ENCODE measurements at regions not wholly inside any gene's neighbourhood (a gene's known extent, or its start where the extent isn't known, plus 50 kb on each side); places are given as distances from the start of the nearest gene placed in this dataset.
A peak's percentile ranks its signal among the peaks of the same experiment; 100 is the strongest.
"Not testable (repeated sequence)": the region's sequence is repeated elsewhere in the genome, so short reads cannot be mapped to it uniquely, and the experiment has no call there.

DNA sequence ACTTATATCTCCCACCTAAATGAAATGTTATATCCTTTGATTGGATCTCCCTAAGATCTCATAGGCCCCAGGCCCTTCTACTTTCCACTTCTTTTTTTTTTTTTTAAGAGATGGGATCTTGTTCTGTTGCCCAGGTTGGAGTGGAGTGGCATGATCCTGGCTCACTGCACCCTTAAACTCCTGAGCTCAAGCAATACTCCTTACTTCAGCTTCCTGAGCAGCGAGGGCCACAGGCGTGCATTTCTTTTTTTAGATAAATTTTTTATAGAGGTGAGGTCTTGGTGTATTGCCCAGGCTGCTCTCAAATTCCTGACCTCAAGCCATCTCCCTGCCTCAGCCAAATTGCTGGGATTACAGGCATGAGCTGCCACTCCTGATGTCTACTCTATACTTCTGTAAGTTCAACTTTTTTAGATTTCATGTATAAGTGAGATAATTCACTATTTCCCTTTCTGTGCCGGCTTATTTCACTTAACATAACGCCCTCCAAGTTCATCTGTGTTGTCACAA, 987.5 kb upstream of the NCAM2 start:
- no peak for DNase-seq
- Histone ChIP-seq H3K36me3 (replicated peaks; ENCODE audit: control insufficient read depth, insufficient read depth, low read length) (no peaks in the 10 kb centered on the region), H3K4me3 (ENCODE audit: insufficient read depth, low read depth, low read length) (no peak overlapping the region), H3K27me3 (ENCODE audit: control insufficient read depth, insufficient read depth, low read length) (no peaks in the 10 kb centered on the region)

DNA sequence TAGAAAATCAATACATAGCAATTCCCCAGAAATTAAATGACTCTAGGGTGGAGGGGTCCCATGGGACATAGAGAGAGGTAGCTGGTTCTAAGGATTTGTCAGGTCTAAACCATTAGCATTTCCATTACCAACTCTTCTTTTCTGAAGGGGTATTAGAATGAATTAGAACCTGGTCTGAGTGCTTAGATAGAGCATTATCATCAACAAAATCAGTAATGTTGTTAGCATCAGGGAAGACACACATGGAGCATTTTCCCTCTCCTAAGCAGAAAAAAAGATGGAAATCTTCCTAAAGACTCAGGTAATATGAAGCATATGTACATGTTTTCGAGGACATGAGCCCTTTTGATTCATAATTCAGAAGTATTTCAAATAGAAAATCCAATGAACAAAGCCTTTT, 984.4 kb upstream of the NCAM2 start:
- DNase-seq: no peak
- H3K27me3 ChIP-seq (ENCODE audit: control insufficient read depth, insufficient read depth, low read length): no peaks in the 10 kb centered on the region
- H3K36me3 ChIP-seq (replicated peaks; ENCODE audit: control insufficient read depth, insufficient read depth, low read length): no peaks in the 10 kb centered on the region
- no peak overlapping the region for H3K4me3 ChIP-seq (ENCODE audit: insufficient read depth, low read depth, low read length)

DNA sequence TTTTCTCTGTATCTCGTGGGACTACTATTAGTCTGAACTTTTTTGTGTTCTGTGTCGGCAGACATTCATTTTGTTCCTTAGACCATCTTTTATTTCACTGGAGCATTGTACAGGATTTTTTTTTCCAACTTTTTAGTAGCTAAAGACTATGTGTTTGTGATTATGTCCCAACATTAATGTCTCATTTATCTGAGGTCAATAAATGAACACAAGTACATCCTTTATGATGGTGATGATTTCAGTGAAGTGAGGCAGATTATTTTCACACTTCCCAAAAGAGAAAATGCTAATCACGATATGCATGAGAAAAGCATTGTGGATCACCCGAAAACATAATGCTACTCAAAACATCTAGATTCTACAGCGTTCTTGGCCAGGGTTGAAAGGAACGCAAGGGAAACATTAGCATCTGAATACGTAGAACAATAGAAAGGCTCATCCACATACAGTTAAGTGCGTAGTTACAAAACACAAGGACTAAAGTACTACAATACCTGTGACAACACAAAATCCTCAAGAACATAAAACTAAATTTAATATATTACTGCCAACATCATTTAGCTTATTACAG, 981.7 kb upstream of the NCAM2 start:
- H3K4me3 ChIP-seq (ENCODE audit: insufficient read depth, low read depth, low read length): no peak overlapping the region
- no peaks in the 10 kb centered on the region for H3K27me3 ChIP-seq (ENCODE audit: control insufficient read depth, insufficient read depth, low read length)
- peak; percentile 41 for DNase-seq

DNA sequence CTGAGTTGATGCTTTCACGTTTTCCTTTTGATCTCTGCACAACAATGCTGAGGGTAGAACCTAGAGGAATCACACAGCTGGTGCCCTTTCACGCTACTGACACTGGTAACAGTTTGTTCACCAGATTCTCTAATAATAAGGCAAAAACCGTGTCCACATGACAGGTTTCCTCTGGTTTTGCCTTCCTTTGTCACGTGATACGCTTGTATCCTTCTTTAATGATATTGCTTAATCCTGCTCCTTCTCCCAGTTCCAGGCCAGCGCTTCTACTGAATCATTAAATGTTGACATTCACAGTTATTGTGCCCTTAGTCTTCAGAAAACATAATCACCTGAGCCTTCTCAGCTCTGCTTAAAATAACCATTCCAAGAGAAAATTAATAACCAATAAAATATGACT, 978.2 kb upstream of the NCAM2 start:
- Histone ChIP-seq H3K27me3 (ENCODE audit: control insufficient read depth, insufficient read depth, low read length) (no peaks in the 10 kb centered on the region), H3K4me3 (ENCODE audit: insufficient read depth, low read depth, low read length) (no peak overlapping the region), H3K36me3 (replicated peaks; ENCODE audit: control insufficient read depth, insufficient read depth, low read length) (no peaks in the 10 kb centered on the region)
- no peak for DNase-seq

More for the DNA sequence above, 981.7 kb upstream of the NCAM2 start:
- no peaks in the 10 kb centered on the region for H3K36me3 ChIP-seq (replicated peaks; ENCODE audit: control insufficient read depth, insufficient read depth, low read length)

DNA sequence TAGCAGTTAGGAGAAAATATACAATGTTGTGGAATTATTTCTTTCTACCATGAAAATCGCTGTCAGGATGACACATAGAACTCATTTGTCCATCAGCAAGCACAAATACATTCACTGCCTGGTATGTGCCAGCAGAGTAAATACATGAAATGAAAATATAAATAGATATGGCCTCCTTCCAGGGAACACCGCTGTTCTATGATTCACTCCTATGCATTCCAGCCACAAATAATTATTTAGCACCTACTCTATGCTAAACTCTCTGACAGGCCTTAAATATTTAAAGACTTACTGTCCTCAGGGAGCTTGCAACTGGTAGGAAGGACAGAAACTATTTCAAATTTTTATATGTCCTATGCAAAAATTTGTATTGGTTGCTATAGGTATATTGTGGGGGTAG, 975.0 kb upstream of the NCAM2 start:
- no peak overlapping the region for H3K4me3 ChIP-seq (ENCODE audit: insufficient read depth, low read depth, low read length)
- DNase-seq: no peak
- no peaks in the 10 kb centered on the region for H3K36me3 ChIP-seq (replicated peaks; ENCODE audit: control insufficient read depth, insufficient read depth, low read length)
- H3K27me3 ChIP-seq (ENCODE audit: control insufficient read depth, insufficient read depth, low read length): no peaks in the 10 kb centered on the region

DNA sequence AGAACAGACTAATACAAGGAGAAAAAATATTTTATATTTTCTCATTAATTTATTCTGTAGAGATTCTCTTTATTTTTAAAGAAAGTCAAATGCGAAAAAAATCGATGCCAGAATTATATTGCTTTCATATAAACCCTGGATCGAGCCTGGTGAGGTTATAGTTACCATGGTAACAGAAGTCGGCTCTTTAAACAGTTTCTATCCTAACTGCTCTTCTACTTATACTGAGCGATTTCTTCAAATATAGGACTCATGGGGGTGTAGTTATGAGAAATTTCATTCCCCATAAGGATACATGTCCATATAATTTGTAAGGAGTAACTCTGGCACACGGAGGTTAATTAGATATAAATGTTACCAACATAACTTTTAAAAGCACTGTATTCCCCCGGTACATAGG, 973.5 kb upstream of the NCAM2 start:
- no peaks in the 10 kb centered on the region for H3K36me3 ChIP-seq (replicated peaks; ENCODE audit: control insufficient read depth, insufficient read depth, low read length)
- DNase-seq: no peak
- H3K27me3 ChIP-seq (ENCODE audit: control insufficient read depth, insufficient read depth, low read length): no peaks in the 10 kb centered on the region
- no peak overlapping the region for H3K4me3 ChIP-seq (ENCODE audit: insufficient read depth, low read depth, low read length)

DNA sequence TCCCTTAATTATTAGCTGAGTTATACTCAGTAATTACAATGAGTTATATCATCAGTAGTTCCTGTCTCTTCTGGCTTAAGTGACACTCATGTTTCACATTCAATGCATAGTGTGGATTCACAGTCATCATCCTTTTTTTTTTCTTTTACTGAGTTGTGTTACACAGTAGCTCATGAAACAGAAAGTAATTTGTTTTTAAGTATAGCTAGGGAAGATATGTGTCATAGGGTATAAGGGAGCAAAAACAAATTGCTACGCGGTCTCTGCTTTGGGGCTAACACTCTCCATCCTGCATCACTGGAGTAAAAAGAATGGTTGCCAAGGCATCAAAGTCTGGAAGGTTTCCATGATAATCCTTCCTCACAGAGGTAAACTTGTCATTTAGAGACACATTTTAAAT, 971.7 kb upstream of the NCAM2 start:
- no peaks in the 10 kb centered on the region for H3K36me3 ChIP-seq (replicated peaks; ENCODE audit: control insufficient read depth, insufficient read depth, low read length)
- no peaks in the 10 kb centered on the region for H3K27me3 ChIP-seq (ENCODE audit: control insufficient read depth, insufficient read depth, low read length)
- H3K4me3 ChIP-seq (ENCODE audit: insufficient read depth, low read depth, low read length): no peak overlapping the region
- no peak for DNase-seq

DNA sequence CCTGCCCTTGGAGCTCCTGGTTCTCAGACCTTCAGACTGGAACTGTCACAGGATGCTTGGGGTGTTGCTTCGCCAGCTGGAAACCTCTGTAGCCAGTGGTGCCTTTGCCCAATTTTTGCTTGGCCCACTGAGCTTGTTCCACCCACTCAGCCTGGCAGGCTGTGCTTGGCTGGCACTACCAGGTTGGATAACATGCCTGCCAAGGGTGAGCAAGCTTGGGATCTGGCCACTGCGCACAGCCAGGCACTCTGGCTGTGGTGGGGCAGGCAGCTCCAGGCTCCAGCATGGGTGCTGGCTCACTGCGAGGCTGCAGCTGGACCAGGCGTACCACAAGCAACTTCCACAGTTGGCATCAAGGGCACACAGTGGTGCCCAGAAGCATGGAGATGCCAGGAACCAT, 967.8 kb upstream of the NCAM2 start:
- no peaks in the 10 kb centered on the region for H3K27me3 ChIP-seq (ENCODE audit: control insufficient read depth, insufficient read depth, low read length)
- H3K36me3 ChIP-seq (replicated peaks; ENCODE audit: control insufficient read depth, insufficient read depth, low read length): no peaks in the 10 kb centered on the region
- DNase-seq: no peak
- H3K4me3 ChIP-seq (ENCODE audit: insufficient read depth, low read depth, low read length): no peak overlapping the region

DNA sequence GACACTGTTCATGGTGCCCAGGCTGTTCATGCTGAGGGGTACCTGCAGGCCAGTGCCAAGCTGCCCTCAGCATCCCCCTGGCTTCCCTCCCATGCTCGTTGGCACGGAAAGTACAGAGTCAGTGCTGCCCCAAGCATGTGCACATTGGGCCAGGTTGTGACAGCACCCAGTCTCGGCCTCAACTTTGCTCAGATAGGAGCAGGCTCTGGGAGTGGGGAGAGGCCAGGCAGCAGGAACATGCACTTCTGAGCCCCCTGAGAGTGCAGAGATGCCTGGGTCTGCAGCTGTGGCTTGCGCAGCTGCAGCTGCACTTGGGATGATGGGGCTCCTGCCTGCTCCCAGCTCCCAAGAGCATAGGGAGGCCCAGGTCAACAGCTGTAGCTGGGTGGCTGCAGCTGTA, 966.4 kb upstream of the NCAM2 start:
- Histone ChIP-seq H3K4me3 (ENCODE audit: insufficient read depth, low read depth, low read length) (no peak overlapping the region), H3K27me3 (ENCODE audit: control insufficient read depth, insufficient read depth, low read length) (no peaks in the 10 kb centered on the region), H3K36me3 (replicated peaks; ENCODE audit: control insufficient read depth, insufficient read depth, low read length) (no peaks in the 10 kb centered on the region)
- no peak for DNase-seq

DNA sequence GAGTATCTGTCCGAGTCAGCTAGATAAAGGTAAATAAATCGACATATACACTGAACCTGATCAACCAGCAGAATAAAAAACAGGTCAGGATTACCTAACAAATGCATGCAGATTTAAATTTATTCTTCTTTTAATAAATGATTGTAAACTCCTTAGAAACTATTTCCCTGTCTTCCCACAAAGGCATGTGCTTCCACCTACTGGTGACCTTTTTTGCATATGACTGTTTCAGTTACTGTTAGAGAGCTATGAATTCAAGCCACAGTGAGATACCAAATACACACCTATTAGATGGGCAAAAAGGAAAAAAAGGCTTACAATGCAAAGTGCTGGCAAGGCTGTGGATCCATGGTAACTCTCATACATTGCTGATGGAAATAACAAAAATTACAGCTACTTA, 957.4 kb upstream of the NCAM2 start:
- no peaks in the 10 kb centered on the region for H3K36me3 ChIP-seq (replicated peaks; ENCODE audit: control insufficient read depth, insufficient read depth, low read length)
- no peaks in the 10 kb centered on the region for H3K27me3 ChIP-seq (ENCODE audit: control insufficient read depth, insufficient read depth, low read length)
- no peak for DNase-seq
- no peak overlapping the region for H3K4me3 ChIP-seq (ENCODE audit: insufficient read depth, low read depth, low read length)

DNA sequence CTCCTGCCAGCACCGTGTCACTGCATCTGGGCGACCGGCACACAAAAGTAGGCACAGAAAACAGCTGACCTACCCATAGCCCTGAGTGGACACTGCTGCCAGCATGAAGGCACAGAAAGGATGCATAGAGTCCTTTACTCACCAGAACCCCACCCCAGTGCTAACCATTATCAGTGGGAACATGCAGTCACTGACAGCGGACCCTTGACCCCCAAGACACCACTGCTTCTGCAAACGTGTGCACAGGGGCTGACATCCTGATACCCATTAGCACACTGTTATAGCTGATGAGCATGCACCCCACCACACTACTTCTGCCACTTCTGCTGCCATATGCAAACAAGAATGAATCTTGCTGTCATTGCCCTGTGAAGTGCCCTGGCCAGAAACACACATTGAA, 953.0 kb upstream of the NCAM2 start:
- DNase-seq: no peak
- Histone ChIP-seq H3K4me3 (ENCODE audit: insufficient read depth, low read depth, low read length) (no peak overlapping the region), H3K27me3 (ENCODE audit: control insufficient read depth, insufficient read depth, low read length) (no peaks in the 10 kb centered on the region), H3K36me3 (replicated peaks; ENCODE audit: control insufficient read depth, insufficient read depth, low read length) (no peaks in the 10 kb centered on the region; the same call in 1 of the 2 replicates)

DNA sequence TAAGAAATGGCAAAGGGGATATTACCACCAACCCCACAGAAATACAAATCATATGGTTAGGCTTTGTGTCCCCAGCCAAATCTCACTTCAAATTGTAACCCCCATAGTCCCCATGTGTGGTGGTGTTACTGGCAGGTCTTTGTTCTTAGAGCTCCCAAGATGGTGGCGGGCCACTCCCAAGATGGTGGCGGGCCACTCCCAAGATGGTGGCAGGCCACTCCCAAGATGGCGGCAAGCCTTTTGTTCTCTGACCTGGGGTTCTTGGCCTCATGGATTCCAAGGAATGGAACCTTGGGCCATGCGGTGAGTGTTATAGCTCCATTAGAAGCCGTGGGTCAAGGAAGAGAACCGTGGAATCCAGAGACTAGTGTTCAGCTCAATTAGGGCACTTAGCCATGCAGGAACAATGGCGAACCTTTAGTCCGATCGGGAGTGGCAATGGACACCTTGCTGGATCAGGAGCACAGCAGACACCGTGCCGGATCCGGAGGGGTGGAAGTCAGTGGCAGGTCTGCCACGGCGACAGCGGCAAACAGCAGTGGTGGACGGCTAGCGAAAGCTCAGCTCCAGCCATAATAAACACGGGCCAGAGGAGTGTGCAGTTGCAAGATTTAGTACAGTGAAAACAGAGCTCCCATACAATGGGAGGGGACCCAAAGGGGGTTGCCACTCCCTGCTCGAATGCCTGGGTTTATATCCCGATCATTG, 949.9 kb upstream of the NCAM2 start:
- not testable (repeated sequence) for DNase-seq; H3K36me3 ChIP-seq (replicated peaks; ENCODE audit: control insufficient read depth, insufficient read depth, low read length); H3K27me3 ChIP-seq (ENCODE audit: control insufficient read depth, insufficient read depth, low read length); H3K4me3 ChIP-seq (ENCODE audit: insufficient read depth, low read depth, low read length)

DNA sequence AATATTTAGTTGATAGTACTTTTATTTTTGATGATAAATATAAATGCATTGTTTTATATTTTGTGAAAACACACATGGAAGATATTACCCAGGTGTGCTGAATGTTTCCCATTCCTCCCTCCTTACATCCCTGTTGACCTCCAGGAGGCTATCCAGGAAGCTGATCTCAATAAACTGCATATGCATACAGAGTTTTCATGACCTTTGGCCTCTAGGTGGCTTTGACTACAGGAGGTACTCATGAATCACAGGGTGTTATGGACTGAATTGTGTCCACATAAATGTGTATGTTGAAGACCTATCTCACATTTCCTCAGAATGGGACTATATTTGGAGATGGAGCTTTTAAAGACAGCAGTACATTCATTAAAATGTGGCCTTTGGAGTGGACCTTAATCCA, 914.9 kb upstream of the NCAM2 start:
- Histone ChIP-seq H3K4me3 (ENCODE audit: insufficient read depth, low read depth, low read length) (no peak overlapping the region), H3K27me3 (ENCODE audit: control insufficient read depth, insufficient read depth, low read length) (no peaks in the 10 kb centered on the region), H3K36me3 (replicated peaks; ENCODE audit: control insufficient read depth, insufficient read depth, low read length) (no peaks in the 10 kb centered on the region)
- DNase-seq: no peak

DNA sequence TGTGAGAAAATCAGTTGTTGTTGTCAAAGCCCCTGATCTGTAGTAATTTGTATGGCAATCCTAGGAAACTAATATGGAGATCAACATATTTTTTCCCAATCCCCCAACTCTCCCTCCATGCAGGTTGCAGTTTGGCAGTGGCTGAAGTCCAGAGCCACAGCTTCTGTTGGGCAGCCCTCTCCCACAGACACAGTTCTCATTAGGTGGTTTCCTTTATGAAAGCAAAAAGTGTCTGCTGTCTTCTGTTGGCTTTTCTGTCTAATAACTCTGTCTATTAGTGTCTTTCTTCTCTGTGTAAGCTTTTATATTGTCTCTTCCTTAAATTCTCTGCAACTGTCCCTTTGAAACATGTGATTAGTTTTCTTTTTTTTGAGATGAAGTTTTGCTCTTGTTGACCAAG, 914.3 kb upstream of the NCAM2 start:
- DNase-seq: no peak
- no peaks in the 10 kb centered on the region for H3K36me3 ChIP-seq (replicated peaks; ENCODE audit: control insufficient read depth, insufficient read depth, low read length)
- H3K4me3 ChIP-seq (ENCODE audit: insufficient read depth, low read depth, low read length): no peak overlapping the region
- H3K27me3 ChIP-seq (ENCODE audit: control insufficient read depth, insufficient read depth, low read length): no peaks in the 10 kb centered on the region

DNA sequence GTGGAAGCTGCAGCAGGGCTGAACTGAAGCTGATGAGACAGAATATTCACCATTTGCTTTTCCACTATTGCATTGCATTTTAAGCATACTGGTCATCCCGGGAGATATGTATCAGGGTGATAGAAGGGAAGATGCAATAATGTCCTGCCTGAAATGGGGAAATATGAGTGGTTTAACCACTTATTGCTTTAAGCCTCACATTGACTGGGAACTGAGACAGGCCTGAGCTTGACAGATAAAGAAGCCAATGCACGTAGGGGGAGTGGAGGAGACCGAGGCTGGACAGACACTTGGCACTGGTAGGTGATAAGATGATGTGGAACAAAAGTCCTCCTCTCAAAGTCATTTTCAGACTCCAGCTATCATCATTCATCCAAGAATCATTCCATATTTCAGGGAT, 911.7 kb upstream of the NCAM2 start:
- Histone ChIP-seq H3K27me3 (ENCODE audit: control insufficient read depth, insufficient read depth, low read length) (no peaks in the 10 kb centered on the region), H3K36me3 (replicated peaks; ENCODE audit: control insufficient read depth, insufficient read depth, low read length) (no peaks in the 10 kb centered on the region), H3K4me3 (ENCODE audit: insufficient read depth, low read depth, low read length) (no peak overlapping the region)
- DNase-seq: no peak

Data from H7 (cell line).